Nucleus accumbens (tissue), 56 donors: ENCODE measurements at regions not wholly inside any gene's neighbourhood (a gene's known extent, or its start where the extent isn't known, plus 50 kb on each side); places are given as distances from the start of the nearest gene placed in this dataset.

ENCODE experiments used
- DNase-seq, 56 donors: peaks; one replicate each; lab custom pipeline; 2025; lab: John Stamatoyannopoulos, UW

DNA sequence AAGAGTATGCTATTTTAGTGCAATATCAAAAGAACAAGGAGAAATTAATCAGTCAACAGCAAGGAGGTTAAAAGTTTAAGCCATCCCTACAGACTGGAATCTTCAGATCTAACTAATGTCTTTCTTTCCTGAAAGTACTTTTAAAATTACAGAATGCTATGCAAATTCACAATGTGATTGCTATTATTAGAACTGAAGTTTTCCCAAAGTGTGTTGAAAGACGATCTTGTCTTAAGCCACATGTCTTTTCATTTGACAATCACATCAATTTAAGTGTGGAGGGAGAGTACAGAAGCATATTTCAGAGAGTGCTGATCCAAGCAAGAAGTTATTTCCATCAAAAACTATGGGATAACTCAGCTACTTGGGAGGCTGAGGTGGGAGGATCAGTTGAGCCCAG, 64.7 kb upstream of the TNIP3 start:
- DNase-seq, result no peak

DNA sequence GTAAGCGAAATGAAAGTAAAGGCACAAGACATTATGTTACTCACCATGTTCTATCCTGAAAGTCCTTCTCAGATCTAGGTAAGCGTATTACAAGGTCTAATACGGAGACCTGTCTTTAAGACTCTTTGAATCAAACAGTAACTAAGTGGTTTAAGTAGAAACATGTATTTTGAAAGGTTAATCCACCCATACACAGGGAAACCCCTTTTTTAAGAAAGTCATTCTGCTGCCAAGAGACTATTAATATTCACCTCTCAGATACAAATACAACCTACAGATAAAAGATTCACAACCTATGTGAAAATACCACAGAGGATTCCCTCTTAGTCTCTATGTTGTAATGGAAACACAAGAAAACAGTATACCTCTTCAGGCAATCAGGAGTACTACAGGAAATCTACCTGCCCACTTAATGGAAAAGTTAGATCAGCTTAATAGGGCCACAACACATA, 63.2 kb upstream of the TNIP3 start:
- no peak for DNase-seq

- no peak for DNase-seq
Measured at GRCh38 chr4:121226362-121226761, 62.2 kb upstream of the TNIP3 start.

- DNase-seq, result no peak
Measured at GRCh38 chr4:121221608-121222007, 57.5 kb upstream of the TNIP3 start.

DNA sequence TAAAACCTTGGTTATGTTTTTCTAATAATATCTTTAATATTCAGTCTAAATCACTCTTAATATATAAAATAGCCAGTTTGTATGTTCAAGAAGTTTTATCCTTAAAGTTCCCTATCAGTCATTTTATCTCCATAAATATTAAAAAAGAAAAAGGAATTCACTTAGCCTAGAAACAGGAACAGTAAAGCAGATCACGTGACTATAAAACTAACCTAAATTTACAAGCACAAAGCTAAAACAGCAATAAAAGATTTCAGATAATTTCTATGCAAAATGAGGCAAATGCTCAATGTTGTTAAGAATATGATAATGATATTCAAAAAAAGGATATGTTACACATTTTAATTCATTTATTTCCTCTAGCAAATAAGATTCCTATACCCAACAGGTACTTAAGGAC, 57.1 kb upstream of the TNIP3 start:
- DNase-seq, result no peak

DNA sequence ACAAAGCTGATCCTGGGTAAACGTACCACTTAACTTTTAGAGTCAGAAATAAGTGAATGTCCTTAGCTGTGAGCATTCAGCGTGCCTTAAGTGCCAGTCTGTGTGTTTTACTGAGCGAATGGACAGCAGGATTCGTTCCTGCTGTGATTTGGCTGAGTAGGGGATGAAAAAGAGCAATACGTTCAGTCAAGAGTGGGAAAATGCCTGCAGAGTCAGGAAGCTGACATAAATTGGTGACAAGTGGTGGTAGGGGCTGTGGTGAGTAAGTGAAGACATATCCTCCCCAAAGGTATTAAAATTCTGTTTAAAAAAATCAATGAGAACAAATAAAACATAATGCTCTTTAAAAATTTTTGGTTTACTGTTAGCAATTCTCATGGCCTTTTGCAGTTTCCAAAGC, 56.6 kb upstream of the TNIP3 start:
- DNase-seq, result no peak

DNA sequence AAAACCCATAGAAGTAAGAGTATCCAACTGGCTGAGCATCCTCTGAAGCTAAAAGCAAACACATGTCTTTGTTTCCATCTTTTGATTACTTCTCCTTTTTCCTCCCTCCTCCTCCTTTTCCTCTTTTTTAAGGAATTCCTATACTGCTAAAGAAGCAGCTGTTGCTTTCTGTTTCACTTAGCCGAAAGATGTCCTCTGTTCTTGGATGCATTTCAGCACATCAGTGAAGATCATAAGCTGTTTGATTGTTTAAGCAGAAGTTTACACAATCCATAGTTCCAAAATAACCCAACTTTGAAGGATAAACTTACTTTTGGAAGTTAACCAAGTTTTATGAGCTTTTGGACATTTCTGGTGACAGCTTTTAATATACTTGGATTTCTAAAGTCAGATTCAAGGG, 55.1 kb upstream of the TNIP3 start:
- no peak for DNase-seq

DNA sequence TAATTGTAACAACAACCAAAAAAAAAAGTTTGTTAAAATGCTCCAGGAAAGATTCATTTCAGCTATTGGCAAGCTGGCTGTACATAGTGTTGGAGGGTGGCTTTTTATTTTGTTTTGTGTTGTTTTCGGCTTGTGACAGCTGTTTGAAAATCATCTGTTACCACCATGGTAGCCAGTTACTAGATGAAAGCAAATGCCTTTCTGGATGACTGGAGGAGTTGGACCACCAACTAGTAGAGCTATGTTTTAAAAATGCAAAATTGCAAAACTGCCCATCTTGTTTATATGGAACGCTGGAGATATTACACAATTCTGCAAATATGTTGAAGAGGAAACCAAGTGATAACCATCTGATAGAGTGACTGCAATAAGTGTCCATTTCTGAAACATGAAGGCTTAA, 53.2 kb upstream of the TNIP3 start:
- no peak for DNase-seq

DNA sequence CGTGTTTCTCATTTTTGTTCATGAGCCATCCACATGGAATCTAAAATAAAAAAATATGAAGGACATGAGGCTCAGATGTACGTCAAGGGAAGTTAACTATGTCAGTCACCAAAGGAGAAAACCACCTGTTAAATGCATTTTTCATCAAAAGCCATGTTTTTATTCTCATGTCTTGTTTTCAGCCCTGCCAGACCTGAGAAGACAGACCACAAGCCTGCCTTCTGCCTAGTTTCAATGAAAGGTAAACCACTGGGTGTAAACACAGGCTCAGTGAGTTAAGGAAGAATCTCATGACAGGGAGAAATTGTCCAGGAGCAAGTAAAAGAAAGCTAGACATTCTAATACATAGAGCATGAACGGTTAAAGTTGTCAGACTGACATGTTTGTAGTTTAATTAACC, 52.3 kb upstream of the TNIP3 start:
- no peak for DNase-seq

DNA sequence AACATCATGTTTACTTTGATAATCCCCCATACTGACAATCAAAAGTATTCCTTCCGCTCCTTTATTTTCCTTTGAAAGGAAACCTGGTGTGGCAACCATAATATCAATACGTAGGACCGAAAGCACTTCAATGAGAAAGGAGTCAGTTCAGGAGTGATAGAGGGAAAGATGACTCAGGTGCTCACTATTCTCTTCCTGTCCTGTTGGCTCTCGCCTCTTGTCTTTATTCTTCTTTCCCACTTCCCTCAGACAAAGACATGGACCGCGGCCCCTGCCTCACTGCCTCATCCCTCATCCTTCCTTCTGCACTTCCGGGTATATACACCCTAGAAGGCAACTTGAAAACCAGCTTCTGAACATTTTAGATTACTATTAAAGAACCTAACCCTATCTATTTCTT, 49.8 kb upstream of the TNIP3 start:
- DNase-seq, result no peak
